MM.1S (cell line): ENCODE measurements at regions not wholly inside any gene's neighbourhood (a gene's known extent, or its start where the extent isn't known, plus 50 kb on each side); places are given as distances from the start of the nearest gene placed in this dataset.
A peak's percentile ranks its signal among the peaks of the same experiment; 100 is the strongest.
"Not testable (repeated sequence)": the region's sequence is repeated elsewhere in the genome, so short reads cannot be mapped to it uniquely, and the experiment has no call there.

Experiments
- DNase-seq: peaks from one replicate; pipeline ENCODE4 v3.0.0-alpha.2; 2015
- H2AFZ ChIP-seq: fragments of 300-600 bp; sonication (generic); 2 replicates; pipeline ENCODE4 v1.6.0; 2016; ENCODE audit warnings: antibody characterized with exemption, low read length
- H3F3A ChIP-seq: fragments of 300-600 bp; sonication (generic); 2 replicates; pipeline ENCODE4 v1.6.1; 2016; ENCODE audit warnings: mild to moderate bottlenecking, antibody characterized with exemption, low read length, moderate library complexity, mixed read lengths; ENCODE audit not compliant: insufficient read depth
- H3K27ac ChIP-seq: fragments of 300-600 bp; sonication (generic); 2 replicates; pipeline ENCODE4 v1.5.1; 2016; ENCODE audit warnings: mild to moderate bottlenecking, low read length
- H3K27me3 ChIP-seq: fragments of 300-600 bp; sonication (generic); replicated peaks from 2 replicates; pipeline ENCODE4 v1.6.0; 2016; ENCODE audit warnings: low read length; ENCODE audit not compliant: insufficient read depth
- H3K36me3 ChIP-seq: fragments of 300-600 bp; sonication (generic); replicated peaks from 2 replicates; pipeline ENCODE4 v1.6.1; 2016; ENCODE audit warnings: mild to moderate bottlenecking, low read length, mixed read lengths; ENCODE audit not compliant: insufficient read depth
- H3K4me1 ChIP-seq: fragments of 300-600 bp; sonication (generic); 2 replicates; pipeline ENCODE4 v1.6.1; 2016; ENCODE audit warnings: low read length, mixed read lengths
- H3K4me2 ChIP-seq: fragments of 300-600 bp; sonication (generic); 2 replicates; pipeline ENCODE4 v1.6.0; 2016; ENCODE audit warnings: low read depth, low read length
- H3K4me3 ChIP-seq: fragments of 300-600 bp; sonication (generic); 2 replicates; pipeline ENCODE4 v1.5.1; 2016; ENCODE audit warnings: low read length, mixed read lengths
- H3K79me2 ChIP-seq: fragments of 300-600 bp; sonication (generic); 2 replicates; pipeline ENCODE4 v1.6.1; 2016; ENCODE audit warnings: mixed run types, low read length, mixed read lengths
- H3K9ac ChIP-seq: fragments of 300-600 bp; sonication (generic); 2 replicates; pipeline ENCODE4 v1.6.1; 2016; ENCODE audit warnings: low read length, mixed read lengths
- H3K9me2 ChIP-seq: fragments of 300-600 bp; sonication (generic); replicated peaks from 2 replicates; pipeline ENCODE4 v1.6.1; 2016; ENCODE audit warnings: mild to moderate bottlenecking, low read length, mixed read lengths; ENCODE audit not compliant: insufficient read depth
- H3K9me3 ChIP-seq: fragments of 300-600 bp; sonication (generic); replicated peaks from 2 replicates; pipeline ENCODE4 v1.6.1; 2016; ENCODE audit warnings: mild to moderate bottlenecking, low read length, mixed read lengths; ENCODE audit not compliant: insufficient read depth
- H4K20me1 ChIP-seq: fragments of 300-600 bp; sonication (generic); 2 replicates; pipeline ENCODE4 v1.6.1; 2016; ENCODE audit warnings: mild to moderate bottlenecking, low read length, moderate library complexity, mixed read lengths; ENCODE audit not compliant: insufficient read depth
- CTCF ChIP-seq: fragments of 300-600 bp; sonication (generic); IDR thresholded peaks from 2 replicates; pipeline ENCODE4 v1.5.1; 2016; ENCODE audit warnings: antibody characterized with exemption, low read length, mixed read lengths
- EZH2 ChIP-seq: fragments of 300-600 bp; sonication (generic); optimal IDR thresholded peaks from 2 replicates; pipeline ENCODE3; 2017; ENCODE audit warnings: low read depth, mild to moderate bottlenecking, antibody characterized with exemption, low read length, mixed read lengths
- EZH2phosphoT487 ChIP-seq: fragments of 300-600 bp; sonication (generic); IDR thresholded peaks from 2 replicates; pipeline ENCODE4 v1.6.1; 2018; ENCODE audit warnings: antibody characterized with exemption, low read length

DNA sequence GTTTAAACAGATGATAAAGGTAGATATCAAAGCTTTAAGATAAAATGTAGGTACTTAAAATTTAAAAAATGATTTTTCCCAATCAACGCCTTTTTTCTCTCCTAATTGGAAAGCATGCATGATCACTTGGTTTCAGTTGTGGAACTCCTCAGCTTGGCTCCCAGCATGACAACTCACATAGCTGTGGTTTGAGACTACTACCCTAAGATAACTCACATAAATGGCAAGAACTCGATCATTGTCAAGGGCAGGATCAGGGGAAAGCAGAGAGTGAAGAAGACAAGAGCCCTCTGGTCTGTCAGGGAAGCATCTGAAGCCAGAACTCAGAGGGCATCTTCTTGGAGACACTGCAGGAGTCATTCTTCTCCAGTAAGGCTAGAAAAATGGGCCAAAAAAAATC lies 516.7 kb downstream of the NTRK3 start:
- H3F3A ChIP-seq, result no peaks in the 10 kb centered on the region

GRCh38 chr15:87739081-87739480 lies 517.5 kb downstream of the NTRK3 start:
- Histone ChIP-seq H3K4me2 (no peak overlapping the region), H3K9ac (no peak overlapping the region), H3K9me2 (no peaks in the 10 kb centered on the region), H3F3A (no peaks in the 10 kb centered on the region), H4K20me1 (no peaks in the 10 kb centered on the region), H3K27ac (no peak overlapping the region), H2AFZ (no peak overlapping the region), H3K4me1 (peaks cover 9% of the 10 kb centered on the region), H3K79me2 (no peaks in the 10 kb centered on the region), H3K4me3 (no peak overlapping the region), H3K36me3 (no peaks in the 10 kb centered on the region), H3K9me3 (no peaks in the 10 kb centered on the region), H3K27me3 (no peaks in the 10 kb centered on the region)
- no peak for DNase-seq
- TF ChIP-seq EZH2phosphoT487 (no peak), CTCF (no peak), EZH2 (no peak)

More for the DNA sequence above, 516.7 kb downstream of the NTRK3 start:
- Histone ChIP-seq H3K27me3 (no peaks in the 10 kb centered on the region), H3K9me3 (no peaks in the 10 kb centered on the region), H3K79me2 (no peaks in the 10 kb centered on the region), H3K4me3 (no peak overlapping the region), H3K4me1 (peaks cover 9% of the 10 kb centered on the region), H4K20me1 (no peaks in the 10 kb centered on the region), H3K9ac (no peak overlapping the region), H2AFZ (no peak overlapping the region), H3K36me3 (no peaks in the 10 kb centered on the region), H3K27ac (no peak overlapping the region), H3K9me2 (no peaks in the 10 kb centered on the region), H3K4me2 (no peak overlapping the region)
- no peak for TF ChIP-seq CTCF
- TF ChIP-seq EZH2, result no peak
- no peak for TF ChIP-seq EZH2phosphoT487
- no peak for DNase-seq

DNA sequence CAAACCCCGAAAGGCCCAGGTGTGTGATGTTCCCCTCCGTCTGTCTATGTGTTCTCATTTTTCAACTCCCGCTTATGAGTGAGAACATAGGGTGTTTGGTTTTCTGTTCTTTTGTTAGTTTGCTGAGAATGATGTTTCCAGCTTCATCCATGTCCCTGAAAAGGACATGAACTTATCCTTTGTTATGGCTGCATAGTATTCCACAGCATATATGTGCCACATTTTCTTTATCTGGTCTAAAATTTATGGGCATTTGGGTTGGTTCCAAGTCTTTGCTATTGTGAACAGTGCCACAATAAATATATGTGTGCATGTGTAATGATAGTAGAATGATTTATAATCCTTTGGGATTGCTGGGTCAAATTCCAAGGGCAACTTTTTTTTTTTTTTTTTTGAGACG lies 519.1 kb downstream of the NTRK3 start:
- Histone ChIP-seq H3K4me2 (peak overlapping the region; percentile 58; the same call in 1 of the 2 replicates), H3K4me3 (peak overlapping the region; percentile 21; the same call in 1 of the 2 replicates)
- DNase-seq, result not testable (repeated sequence)

GRCh38 chr15:87736891-87737389 lies 519.6 kb downstream of the NTRK3 start:
- TF ChIP-seq EZH2 (no peak), CTCF (no peak), EZH2phosphoT487 (no peak)
- no peaks in the 10 kb centered on the region for H3K79me2 ChIP-seq
- peak overlapping the region; percentile 58 for H3K4me2 ChIP-seq
- peak; percentile 56 for DNase-seq
- peak overlapping the region; percentile 52 for H2AFZ ChIP-seq
- H3K4me3 ChIP-seq, result peak overlapping the region; percentile 21; the same call in 1 of the 2 replicates
- H3F3A ChIP-seq, result no peaks in the 10 kb centered on the region
- H3K9me2 ChIP-seq, result no peaks in the 10 kb centered on the region
- H3K27me3 ChIP-seq, result no peaks in the 10 kb centered on the region
- no peak overlapping the region for H3K9ac ChIP-seq
- H3K36me3 ChIP-seq, result no peaks in the 10 kb centered on the region
- H4K20me1 ChIP-seq, result no peaks in the 10 kb centered on the region
- no peaks in the 10 kb centered on the region for H3K9me3 ChIP-seq
- peaks cover 9% of the 10 kb centered on the region for H3K4me1 ChIP-seq
- H3K27ac ChIP-seq, result peak overlapping the region; percentile 42

More for the DNA sequence above, 519.1 kb downstream of the NTRK3 start:
- H2AFZ ChIP-seq, H3F3A ChIP-seq, H3K79me2 ChIP-seq, H3K36me3 ChIP-seq, H3K27me3 ChIP-seq, H3K9ac ChIP-seq, H3K4me1 ChIP-seq, H3K9me2 ChIP-seq, H3K9me3 ChIP-seq, H4K20me1 ChIP-seq: not testable (repeated sequence)
- peak overlapping the region; percentile 42; the same call in 1 of the 2 replicates for H3K27ac ChIP-seq
